ENCODE measurements at regions not wholly inside any gene's neighbourhood (a gene's known extent, or its start where the extent isn't known, plus 50 kb on each side); places are given as distances from the start of the nearest gene placed in this dataset.

- TF ChIP-seq CTCF (conservative IDR thresholded peaks at IDR 0.05): no peak
- no peak for TF ChIP-seq EZH2 (IDR thresholded peaks at IDR 0.05; ENCODE audit: low read depth)
Measured at GRCh38 chr14:58733451-58734208, 95.9 kb downstream of the DACT1 start.
